Stimulated activated CD4-positive, alpha-beta T cell treated with anti-CD3 and anti-CD28 coated beads, Interleukin-4, amount 100 ng/mL, for 4 hours (primary cell): ENCODE measurements at regions not wholly inside any gene's neighbourhood (a gene's known extent, or its start where the extent isn't known, plus 50 kb on each side); places are given as distances from the start of the nearest gene placed in this dataset.
"Not testable (repeated sequence)": the region's sequence is repeated elsewhere in the genome, so short reads cannot be mapped to it uniquely, and the experiment has no call there.

Source experiments
- DNase-seq, 2 experiments: peaks; one replicate each; pipeline ENCODE4 v3.0.0-alpha.2; 2020

DNA sequence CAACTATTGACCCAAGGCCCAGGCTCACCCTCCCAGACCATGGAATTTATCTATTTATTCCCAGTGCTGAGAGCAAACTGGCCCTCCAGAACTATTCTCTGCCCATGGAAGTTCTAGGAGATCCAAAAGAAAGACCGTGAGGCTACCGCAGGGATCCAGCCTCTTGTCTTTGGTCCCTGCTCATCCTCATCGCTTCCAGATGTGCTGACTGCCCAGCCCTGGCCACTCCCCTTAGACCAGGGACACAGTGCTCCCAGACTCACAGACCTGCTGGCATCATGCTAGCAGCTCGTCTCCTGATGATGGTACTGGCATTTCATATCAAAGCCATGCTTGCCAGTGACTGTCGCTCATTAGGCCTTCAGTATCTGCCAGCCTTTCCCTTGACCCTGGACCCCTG lies 405.7 kb upstream of the PPP2R3A start:
- no peak for DNase-seq

DNA sequence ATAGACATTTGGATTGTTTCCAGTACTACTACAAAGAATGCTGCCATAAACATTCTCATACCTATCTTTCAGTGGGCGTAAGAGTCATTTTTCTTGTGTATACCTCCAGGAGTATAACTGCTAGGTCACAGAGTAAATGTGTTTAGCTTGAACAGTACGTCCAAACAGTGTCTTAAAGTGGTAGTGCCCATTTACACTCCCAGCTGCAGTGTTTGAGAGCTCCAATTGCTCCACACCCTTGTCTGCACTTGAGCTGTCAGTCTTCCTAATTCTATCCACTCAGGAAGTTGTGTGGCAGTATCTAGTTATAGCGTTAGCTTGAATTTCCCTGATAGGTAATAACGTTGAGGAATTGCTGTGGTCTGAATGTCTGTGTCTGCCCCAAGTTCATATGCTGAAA lies 404.7 kb upstream of the PPP2R3A start:
- no peak for DNase-seq

DNA sequence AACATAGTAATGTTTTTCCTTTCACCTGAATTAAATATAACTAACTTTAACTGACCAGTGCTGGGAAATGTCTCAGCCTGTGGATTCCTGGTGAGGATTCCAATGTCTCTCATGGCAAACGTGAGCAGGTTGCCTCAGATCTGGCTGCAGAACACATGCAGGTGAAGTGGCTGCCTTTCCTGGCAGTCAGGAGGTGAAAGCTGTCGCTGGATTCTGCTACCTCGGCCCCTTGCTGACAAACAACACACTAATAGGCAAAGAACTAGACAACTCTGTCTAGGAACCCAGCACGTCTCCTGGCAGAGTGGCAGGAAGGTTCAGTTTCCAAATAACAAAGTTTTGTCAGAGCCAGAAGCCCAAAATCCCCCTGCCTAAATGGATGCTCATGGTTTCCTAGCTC lies 400.8 kb upstream of the PPP2R3A start:
- DNase-seq, result no peak

DNA sequence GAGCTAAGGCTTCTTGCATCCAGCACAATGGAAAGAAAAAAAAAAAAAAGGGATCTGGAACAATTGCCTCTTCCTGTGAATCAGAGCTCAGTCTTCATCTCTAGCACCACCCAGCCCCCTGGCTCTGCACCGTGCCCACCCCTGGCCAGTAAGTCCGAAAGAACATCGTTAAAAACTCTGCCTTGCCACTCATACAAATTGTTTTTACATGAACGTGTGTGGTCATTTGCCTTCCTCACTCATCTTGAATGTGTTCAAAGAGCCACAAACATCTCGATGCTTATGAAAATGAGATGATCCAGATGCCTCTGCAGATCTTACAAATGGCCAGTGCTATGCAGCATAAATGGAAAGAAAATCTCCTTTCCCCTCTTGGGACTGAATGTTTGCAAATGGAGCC lies 400.0 kb upstream of the PPP2R3A start:
- DNase-seq, result no peak

DNA sequence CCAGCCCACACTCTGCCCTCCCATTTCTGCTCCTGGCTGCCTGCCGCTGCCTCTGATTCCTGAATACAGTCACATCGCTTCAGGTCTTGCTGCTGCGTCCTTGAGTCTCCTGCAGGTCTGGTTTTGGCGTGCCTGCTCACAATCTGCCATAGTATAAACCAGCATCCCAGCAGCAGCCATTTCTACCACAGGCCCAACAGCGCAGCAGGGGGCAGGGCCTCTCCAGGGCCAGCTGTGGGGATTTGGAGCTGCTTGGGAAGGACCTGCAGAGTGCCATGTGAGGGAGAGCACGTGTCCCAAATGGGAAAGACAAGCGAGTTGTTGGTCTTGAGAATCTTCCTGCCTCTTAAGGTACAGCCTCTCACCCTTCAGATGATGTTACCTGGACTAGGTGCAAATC lies 398.3 kb upstream of the PPP2R3A start:
- DNase-seq, result no peak

DNA sequence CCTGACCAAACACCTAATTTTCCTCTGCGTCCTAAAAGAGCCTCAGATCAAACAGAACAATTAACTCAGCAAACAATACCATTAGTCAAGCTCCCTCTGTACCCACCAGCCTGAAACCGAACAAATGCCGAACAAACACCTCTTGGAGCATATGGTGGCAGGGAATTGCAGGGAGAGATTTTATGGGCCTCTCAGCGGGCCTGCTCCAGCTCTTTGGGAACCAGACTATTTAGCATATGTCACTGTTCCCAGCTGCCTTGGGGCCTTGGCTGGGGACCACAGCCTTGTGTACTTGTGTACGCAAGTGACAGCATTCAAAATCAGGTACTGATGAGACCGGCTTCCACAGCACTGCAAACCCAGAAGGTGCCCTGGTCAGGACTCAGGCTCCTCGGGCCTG lies 388.8 kb upstream of the PPP2R3A start:
- no peak for DNase-seq

DNA sequence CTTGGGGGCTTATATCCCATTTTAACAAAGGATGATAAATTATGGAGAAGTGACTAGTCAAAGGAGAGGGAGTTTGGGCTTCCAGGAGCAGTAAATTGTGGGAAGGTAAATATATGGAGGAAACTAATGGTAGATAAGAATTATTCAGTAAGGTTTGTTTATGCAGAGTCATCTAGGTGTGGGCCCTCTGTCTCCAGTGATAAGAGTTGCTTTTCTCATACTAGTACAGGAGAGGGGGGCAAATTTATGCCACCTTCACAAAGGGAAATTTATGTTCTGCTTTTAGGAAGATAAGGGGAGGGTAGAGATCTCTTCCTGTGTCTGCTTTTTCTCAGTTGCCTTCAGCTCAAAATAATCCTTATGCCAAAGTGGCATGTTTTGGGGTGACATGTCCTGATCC lies 383.7 kb upstream of the PPP2R3A start:
- DNase-seq, result no peak

DNA sequence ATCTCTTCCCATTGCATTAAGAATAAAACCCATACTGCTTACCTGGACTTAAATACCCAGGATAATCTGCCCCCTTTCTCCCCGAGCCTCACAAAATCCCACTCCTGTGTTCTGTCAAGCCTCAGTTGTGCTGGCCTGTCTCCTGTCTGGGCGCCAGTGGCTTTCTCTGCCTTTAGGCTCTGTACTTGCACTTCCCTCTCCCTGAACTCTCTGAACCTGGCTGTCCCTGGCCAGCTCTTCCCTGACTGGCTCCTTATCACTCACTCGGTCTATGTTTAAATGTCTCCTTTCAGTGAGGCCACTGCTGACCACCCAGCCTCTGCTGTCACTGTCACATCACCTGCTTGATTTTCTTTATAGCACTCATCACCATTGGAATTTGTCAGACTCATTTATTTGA lies 382.7 kb upstream of the PPP2R3A start:
- no peak for DNase-seq

DNA sequence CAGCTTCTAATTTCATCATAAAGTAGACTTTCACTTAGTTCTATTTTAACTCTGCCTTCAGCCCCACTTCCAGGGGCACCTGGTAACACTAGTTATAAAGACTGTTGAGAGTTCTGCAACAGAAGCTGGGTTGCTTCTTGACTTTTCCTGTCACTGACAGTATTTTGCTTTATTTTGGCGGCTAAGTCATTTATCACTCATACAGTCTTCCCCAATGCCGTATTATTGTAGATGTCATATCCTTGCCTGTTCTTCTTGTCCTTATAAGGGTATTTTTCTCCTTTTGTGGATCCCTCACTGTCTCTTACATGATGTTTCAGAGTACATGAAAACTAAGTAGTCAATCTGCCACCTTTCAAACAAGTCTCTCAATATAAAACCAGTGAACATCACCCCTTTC lies 369.0 kb upstream of the PPP2R3A start:
- no peak for DNase-seq

DNA sequence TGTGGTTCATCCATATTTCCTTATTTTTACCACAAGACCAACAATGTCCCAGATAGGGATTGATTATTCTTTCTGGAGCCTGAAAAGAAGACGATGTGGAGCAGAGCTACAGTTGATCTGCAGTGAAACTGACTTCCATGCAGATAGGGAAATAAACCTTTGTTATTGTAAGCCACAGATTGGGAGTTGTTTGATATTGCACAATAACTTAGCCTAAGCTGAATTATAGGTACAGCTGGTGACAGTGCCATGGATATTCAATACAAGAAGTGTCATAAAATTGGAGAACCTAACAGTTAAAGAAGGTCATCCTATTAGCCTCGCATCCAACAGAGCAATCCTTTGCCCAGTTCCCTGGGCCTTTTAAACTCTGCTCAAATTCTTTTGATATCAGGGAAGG lies 367.7 kb upstream of the PPP2R3A start:
- DNase-seq, result no peak

DNA sequence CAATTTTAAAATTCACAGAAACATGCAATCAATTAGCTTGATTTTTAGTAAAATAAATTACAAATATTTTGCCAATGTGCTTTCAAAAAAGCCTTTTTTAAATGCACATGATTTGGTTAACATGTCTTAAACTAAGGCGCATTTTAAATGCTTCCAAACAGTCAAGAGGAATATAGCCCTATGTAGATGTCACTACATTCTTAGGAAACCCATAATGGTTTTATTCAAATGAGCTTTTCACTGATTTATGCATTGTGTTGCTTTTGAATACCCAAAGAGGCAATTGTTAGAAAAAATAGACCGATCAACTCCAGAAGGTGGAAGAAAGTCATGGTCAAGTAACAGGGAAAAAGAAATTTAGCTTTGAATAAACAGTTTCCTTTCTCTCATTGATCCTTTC lies 366.9 kb upstream of the PPP2R3A start:
- no peak for DNase-seq

DNA sequence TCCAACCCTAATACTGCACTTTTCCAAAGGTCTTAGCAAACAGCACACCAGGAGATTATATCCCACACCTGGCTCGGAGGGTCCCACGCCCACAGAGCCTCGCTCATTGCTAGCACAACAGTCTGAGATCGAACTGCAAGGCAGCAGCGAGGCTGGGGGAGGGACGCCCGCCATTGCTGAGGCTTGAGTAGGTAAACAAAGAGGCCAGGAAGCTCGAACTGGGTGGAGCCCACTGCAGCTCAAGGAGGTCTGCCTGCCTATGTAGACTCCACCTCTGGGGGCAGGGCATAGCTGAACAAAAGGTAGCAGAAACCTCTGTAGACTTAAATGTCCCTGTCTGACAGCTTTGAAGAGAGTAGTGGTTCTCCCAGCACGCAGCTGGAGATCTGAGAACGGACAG lies 361.0 kb upstream of the PPP2R3A start:
- not testable (repeated sequence) for DNase-seq

DNA sequence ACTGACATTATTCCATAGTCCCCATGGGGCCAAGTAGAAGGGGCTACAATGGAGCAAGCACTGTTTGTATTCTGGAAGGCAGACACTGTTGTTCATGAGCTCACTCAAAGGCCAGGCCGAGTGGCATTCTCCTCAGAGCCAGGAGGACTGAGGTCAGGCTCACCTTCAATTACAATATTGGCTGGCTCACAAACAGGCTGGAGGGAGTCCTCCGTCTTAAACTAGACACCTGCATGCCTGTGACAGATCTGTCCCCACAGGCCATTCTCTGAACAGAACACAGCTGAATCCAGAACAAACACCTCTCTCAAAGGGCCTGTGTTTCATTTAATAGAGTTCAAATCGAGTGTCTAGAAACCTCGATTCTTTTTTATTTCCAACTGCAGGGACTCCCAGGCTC lies 347.4 kb upstream of the PPP2R3A start:
- DNase-seq, result no peak

DNA sequence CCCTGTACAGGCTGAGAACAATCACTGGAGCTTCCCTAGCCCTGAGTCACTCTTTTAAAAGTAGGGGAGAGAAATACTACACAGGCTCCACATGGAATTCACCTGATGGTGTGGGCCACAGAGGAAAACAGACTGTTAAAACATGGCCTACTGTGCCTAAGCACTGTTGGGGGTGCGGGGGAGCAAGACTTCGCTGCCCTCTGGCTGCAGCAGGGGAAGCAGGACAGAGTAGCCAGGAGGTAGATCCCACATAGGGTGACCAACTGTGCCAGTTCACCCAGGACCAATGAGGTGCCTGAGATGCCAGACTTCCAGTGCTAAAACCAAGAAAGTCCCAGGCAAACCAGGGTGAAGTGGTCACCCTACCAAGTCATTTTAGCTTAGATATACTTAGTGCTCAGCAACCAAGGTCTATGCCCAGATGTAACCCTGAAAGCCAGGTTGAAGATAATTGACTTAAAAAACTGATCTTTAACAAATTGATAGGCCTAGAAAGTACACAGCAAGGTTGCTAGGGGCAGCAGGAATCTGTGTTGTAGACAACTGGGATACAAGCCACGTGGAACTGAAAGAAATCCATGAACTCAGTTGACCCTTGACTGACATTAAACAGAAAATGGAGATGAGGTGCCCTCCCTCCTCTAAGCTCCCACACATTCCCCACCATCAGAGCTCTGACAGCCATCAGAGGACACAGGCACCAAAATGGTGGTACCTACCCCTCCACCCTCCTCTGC lies 344.2 kb upstream of the PPP2R3A start:
- DNase-seq, result no peak

DNA sequence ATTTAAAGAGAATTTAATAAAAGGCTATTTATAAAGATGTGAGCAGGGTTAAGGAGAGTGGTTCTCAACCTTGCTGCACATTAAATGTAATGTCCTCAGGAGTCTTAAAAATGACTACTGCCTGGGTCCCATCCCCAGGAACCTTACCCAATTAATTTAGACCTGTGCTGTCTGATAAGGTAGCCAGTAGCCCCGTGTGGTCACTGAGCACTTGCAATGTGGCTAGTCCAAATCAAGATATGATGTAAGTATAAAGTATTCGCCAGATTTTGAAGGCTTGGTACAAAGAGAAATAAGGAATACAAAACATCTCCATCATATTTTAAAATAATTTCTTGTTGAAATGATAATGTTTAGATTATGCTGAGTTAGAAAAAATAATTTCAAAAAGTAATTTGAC lies 343.3 kb upstream of the PPP2R3A start:
- DNase-seq, result no peak

DNA sequence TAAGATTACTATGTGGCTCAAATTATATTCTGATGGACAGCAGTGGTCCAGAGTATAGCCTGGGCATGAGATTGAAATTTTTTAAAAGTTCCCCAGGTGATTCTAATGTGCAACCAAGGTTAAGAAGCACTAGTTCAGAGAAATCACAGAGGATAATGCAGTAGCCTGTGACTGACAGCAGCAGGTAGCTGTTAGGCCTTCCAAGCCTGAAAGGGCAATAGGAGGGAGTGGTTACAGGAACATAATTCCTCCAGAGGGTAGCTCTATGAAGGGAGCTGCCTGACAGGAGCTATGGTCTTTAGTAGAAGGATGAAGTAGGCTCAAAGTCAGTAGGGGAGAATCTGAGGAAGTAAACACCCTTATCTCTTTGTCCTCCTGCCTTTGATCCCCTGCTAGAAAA lies 342.9 kb upstream of the PPP2R3A start:
- no peak for DNase-seq

DNA sequence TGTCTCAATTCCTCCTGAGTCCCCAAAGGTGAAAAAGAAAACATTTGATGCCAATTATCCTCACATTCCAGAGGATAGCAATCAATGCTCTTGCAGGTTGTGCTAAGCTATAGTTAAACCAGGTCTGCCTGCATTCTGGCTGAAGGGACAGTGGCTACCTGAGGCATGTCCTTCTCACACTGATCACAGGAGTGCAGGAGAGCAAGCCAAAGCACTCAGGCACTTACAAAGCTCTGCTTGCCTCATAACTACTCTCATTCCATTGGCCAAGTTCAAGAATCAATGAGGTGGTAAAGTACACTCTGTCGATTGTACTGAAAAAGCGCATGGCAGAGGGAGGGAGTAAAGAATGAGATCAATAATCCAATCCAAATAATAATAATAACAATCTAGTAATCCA lies 342.0 kb upstream of the PPP2R3A start:
- DNase-seq, result no peak

DNA sequence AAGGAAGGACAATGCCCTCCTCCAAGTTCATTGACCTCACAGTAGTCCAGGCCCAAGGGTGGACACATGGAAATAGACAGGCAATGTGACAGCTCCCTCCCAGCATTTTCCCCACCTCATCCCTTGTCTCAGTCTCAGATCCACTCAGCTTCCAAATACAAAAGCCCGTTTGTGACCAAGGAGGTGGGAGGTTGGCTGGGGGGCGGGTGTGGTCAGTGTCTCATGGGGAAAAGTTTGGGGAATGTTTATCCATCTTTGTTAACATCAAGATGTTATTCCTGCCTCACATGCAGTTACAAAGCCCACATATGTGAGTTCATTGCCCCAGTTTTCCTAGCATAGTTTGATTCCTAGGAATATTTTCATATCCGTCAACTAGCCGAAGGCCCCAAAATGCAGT lies 338.5 kb upstream of the PPP2R3A start:
- no peak for DNase-seq

DNA sequence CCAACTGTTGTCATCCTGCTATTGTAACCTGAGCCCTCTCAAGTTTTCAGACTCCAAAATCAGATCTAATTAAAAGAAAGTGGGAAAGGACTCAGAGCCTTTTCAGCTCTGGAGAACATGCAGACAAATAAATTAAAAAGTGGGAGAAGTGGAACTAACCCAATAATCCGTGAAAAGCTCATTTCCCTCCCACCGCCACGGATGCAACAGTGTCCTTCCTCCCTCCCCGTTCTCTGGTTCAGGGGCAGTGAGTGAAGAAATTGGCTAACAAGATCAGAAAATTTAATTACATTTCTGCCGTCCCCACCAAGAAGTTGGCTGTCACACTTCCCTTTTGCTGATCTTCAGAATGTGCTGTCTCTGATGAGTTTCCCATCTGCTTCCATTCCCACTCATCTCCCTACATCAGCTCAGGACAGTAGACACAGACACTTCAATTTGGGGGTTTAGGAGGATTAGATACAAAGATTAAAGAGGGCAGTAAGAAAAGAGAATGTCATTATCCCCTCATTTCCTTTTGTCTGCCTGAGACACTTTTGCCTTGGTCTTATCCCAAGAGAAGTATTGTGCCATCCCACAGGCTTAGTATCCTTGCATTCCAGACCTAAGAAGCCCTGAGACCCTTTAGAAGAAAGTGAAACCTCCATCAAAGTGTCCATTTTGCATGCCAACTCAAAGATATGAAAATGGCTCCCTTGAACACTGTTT lies 335.7 kb upstream of the PPP2R3A start:
- DNase-seq, result no peak

DNA sequence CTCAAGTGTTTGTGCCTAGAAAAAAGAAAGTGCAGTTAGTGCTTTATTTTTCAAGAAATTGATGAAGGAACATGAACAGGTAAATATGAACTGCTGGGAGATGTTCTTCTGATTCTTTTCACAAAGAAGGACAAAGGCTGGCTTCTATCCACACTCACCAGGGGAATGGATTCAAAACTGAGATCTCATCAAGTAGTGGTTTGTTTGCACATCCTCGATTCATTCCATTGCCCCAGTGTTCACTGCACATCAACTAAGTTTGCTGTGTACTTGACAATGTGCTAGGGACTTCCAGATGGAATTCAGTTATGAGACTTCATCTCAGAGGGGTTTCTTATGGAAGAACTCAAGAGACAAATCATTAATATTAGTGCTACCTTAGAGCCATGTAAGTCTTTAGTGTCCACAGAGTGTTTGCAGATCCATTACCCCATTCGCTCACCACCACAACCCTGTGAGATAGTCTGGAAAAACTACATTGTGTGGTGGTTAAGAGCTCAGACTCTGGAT lies 332.9 kb upstream of the PPP2R3A start:
- no peak for DNase-seq

DNA sequence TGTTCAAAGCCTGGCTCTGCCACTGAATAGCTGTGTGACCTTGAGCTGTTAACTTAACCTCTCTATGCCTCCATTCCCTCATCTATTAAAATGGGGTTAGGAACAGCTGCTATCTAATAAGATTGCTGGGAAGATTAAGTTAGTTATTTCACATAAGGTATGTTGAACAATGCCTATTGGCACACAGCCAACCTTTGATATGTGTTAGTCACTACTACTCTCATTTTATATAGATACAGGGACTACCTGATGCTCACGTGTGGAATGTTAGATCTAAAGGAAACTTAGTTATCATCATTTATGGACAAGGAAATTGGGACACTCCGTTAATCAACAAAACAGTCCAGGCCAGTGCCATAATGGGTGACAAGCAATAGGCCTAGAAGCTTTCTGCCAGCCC lies 332.4 kb upstream of the PPP2R3A start:
- no peak for DNase-seq

DNA sequence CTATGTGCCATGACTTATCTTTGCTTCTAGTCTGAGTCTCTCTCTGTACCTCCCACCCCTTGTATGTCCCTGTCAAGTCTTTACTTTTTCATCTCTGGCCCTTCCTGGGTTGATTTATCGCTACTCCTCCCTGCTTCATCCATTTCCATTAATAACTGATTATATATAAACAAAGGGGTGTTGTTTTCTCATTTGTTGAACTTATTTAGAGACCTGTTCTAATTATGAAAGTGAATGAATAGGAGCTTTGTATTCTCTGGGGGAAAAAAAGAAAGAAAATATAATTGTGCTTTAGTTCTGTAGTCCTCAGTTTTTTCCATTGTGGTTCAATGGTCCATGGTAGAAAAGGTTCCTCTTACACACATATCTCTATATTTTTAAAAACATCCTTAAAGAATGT lies 328.9 kb upstream of the PPP2R3A start:
- DNase-seq, result no peak

DNA sequence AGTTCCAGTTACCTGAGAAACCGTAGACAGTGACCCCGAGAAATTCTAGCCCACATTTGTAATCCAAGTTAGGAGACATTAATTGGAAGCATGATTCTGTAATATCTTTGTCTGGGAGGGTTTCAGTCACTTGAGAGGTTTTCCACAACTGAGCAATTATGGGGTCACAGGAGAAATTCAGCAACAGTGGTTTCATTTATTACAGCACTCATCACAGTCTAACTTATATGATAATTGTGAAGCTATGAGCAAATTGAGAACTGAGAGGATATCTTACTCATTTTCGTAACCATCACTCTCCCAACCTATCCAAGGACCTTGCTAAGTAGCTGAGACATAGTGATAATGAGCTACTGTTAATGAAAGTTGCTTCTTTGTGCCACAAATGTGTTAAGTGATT lies 328.5 kb upstream of the PPP2R3A start:
- no peak for DNase-seq

DNA sequence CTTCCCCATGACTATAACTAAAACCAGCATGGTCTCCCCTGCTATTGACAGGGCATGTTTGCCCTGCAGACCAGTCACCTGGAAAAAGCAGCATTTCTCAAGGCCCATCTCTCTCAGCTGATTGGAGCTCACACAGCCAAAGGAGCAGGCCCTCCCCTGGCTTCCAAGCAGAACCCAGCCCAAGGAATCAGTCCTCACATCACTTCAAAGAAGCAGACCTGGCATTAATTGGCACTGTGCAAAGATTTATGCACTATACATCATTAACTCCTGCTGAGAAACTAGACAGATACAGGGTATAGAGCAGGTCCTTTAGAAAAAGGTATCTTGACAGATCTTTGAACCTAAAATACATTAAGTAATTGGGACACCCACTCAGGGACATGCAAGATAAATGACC lies 323.8 kb upstream of the PPP2R3A start:
- DNase-seq, result no peak

DNA sequence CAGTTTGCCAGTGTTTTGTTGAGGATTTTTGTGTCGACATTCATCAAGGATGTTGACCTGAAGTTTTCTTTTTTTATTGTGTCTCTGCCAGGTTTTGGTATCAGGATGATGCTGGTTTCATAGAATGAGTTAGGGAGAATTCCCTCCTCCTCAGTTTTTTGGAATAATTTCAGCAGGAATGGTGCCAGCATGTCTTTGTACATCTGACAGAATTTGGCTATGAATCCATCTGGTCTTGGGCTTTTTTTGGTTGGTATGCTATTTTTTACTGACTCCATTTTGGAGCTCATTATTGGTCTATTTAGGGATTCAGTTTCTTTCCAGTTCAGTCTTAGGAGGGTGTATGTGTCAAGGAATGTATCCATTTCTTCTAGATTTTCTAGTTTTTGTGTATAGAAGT lies 320.0 kb upstream of the PPP2R3A start:
- no peak for DNase-seq
